H1 (cell line): ENCODE measurements at regions not wholly inside any gene's neighbourhood (a gene's known extent, or its start where the extent isn't known, plus 50 kb on each side); places are given as distances from the start of the nearest gene placed in this dataset.

Experiments
- CTCF ChIA-PET: fragments of 300-600 bp; sonication (Branson Sonifier 250); formaldehyde crosslinking; loops from one replicate; lab custom pipeline; 2021; ENCODE audit not compliant: partially characterized antibody; lab: Charles Lee
- POLR2A ChIA-PET: fragments of 300-600 bp; sonication (Branson Sonifier 250); formaldehyde crosslinking; loops from one replicate; lab custom pipeline; 2021; ENCODE audit warnings: inconsistent platforms; ENCODE audit not compliant: partially characterized antibody; lab: Charles Lee
- DNase-seq, 2 experiments: peaks; one replicate each; pipeline versions ENCODE4 v3.0.0 to v3.0.0-alpha.2; 2010 to 2022; ENCODE audit warnings: low spot score in 2 of 2, low read depth in 1 of 2, mixed read lengths in 1 of 2
- FAIRE-seq: peaks from 2 replicates; lab custom pipeline; 2011; peaks lifted over from hg19 to GRCh38; lab: Jason Lieb, UNC
- H2AFZ ChIP-seq: 2 replicates; pipeline ENCODE4 v1.8.1; 2012; ENCODE audit warnings: low read length, inconsistent platforms
- H2AK5ac ChIP-seq: 2 replicates; pipeline ENCODE4 v1.6.1; 2013; ENCODE audit warnings: low read depth, low read length
- H2BK120ac ChIP-seq: replicated peaks from 2 replicates; pipeline ENCODE3; 2013; ENCODE audit warnings: low read depth, low read length, inconsistent platforms
- H2BK12ac ChIP-seq: 2 replicates; pipeline ENCODE4 v1.6.1; 2013; ENCODE audit warnings: low read depth, low read length
- H2BK15ac ChIP-seq: 2 replicates; pipeline ENCODE4 v1.6.1; 2013; ENCODE audit warnings: low read length
- H2BK20ac ChIP-seq: 2 replicates; pipeline ENCODE4 v1.6.1; 2013; ENCODE audit warnings: low read length
- H2BK5ac ChIP-seq: 2 replicates; pipeline ENCODE4 v1.6.1; 2013; ENCODE audit warnings: low read depth, low read length
- H3K14ac ChIP-seq: 2 replicates; pipeline ENCODE4 v1.6.1; 2013; ENCODE audit warnings: inconsistent platforms; ENCODE audit not compliant: insufficient read length
- H3K18ac ChIP-seq: 2 replicates; pipeline ENCODE4 v1.6.1; 2013; ENCODE audit warnings: low read length; ENCODE audit errors: extremely low read depth
- H3K23ac ChIP-seq: 2 replicates; pipeline ENCODE4 v1.6.1; 2013; ENCODE audit warnings: inconsistent platforms; ENCODE audit not compliant: insufficient read length
- H3K23me2 ChIP-seq: 2 replicates; pipeline ENCODE4 v1.6.1; 2013; ENCODE audit warnings: low read depth, low read length
- H3K27ac ChIP-seq: 2 replicates; pipeline ENCODE4 v1.6.1; 2011; ENCODE audit warnings: low read depth, low read length, inconsistent platforms
- H3K27me3 ChIP-seq, 4 experiments: replicated peaks in 1 of 4; 1 replicate in 1 of 4; 2 replicates in 3 of 4; pipeline versions ENCODE4 v1.6.1 to v1.8.1; 2011 to 2013; ENCODE audit warnings: low read length in 3 of 4, mild to moderate bottlenecking in 3 of 4, inconsistent platforms in 2 of 4, mixed read lengths in 2 of 4, moderate library complexity in 1 of 4; ENCODE audit not compliant: control insufficient read depth in 3 of 4, insufficient read depth in 3 of 4; ENCODE audit errors: extremely low read depth in 1 of 4
- H3K36me3 ChIP-seq, 4 experiments: 2 replicates each; pipeline versions ENCODE4 v1.6.1 to v1.8.1; 2011 to 2013; ENCODE audit warnings: mild to moderate bottlenecking in 4 of 4, low read length in 3 of 4, moderate library complexity in 2 of 4, control low read depth in 1 of 4, inconsistent platforms in 1 of 4; ENCODE audit not compliant: insufficient read depth in 4 of 4, control insufficient read depth in 2 of 4
- H3K4ac ChIP-seq: replicated peaks from 2 replicates; pipeline ENCODE3; 2013; ENCODE audit warnings: low read length, low read depth, mixed read lengths, inconsistent platforms; ENCODE audit not compliant: insufficient read length
- H3K4me1 ChIP-seq, 4 experiments: replicated peaks in 1 of 4; 1 replicate in 1 of 4; 2 replicates in 3 of 4; pipeline versions ENCODE4 v1.6.1 to v1.8.1; 2011 to 2013; ENCODE audit warnings: low read length in 3 of 4, inconsistent platforms in 2 of 4, mixed read lengths in 1 of 4; ENCODE audit not compliant: insufficient read depth in 4 of 4, control insufficient read depth in 3 of 4
- H3K4me2 ChIP-seq, 2 experiments: 2 replicates each; pipeline versions ENCODE4 v1.6.1 to v1.8.1; 2011 to 2013; ENCODE audit warnings: low read depth in 2 of 2, low read length in 2 of 2, control low read depth in 1 of 2, inconsistent platforms in 1 of 2, mild to moderate bottlenecking in 1 of 2; ENCODE audit not compliant: insufficient read depth in 1 of 2
- H3K4me3 ChIP-seq, 4 experiments: fragments of 200-600, 300-600 bp in 1 of 4; sonication (generic), shearing (Covaris generic), sonication (Bioruptor Twin) in 1 of 4; 2 replicates each; pipeline versions ENCODE4 v1.5.1 to v1.8.1; 2011 to 2016; ENCODE audit warnings: low read length in 4 of 4, low read depth in 3 of 4, control low read depth in 2 of 4, inconsistent platforms in 2 of 4, mild to moderate bottlenecking in 2 of 4, mixed read lengths in 1 of 4, moderate library complexity in 1 of 4; ENCODE audit not compliant: insufficient read depth in 2 of 4; ENCODE audit errors: extremely low read depth in 1 of 4
- H3K56ac ChIP-seq: replicated peaks from 2 replicates; pipeline ENCODE3; 2013; ENCODE audit warnings: low read depth, mild to moderate bottlenecking, mixed read lengths, low read length, inconsistent platforms; ENCODE audit not compliant: insufficient read length
- H3K79me1 ChIP-seq: 2 replicates; pipeline ENCODE4 v1.6.1; 2013; ENCODE audit warnings: low read depth, low read length, control low read depth
- H3K79me2 ChIP-seq, 2 experiments: 2 replicates each; pipeline versions ENCODE4 v1.6.1 to v1.8.1; 2012 to 2013; ENCODE audit warnings: low read length in 2 of 2, mild to moderate bottlenecking in 2 of 2, inconsistent platforms in 1 of 2; ENCODE audit not compliant: insufficient read depth in 2 of 2, control insufficient read depth in 1 of 2
- H3K9ac ChIP-seq, 4 experiments: replicated peaks in 1 of 4; 1 replicate in 1 of 4; 2 replicates in 3 of 4; pipeline versions ENCODE4 v1.6.1 to v1.8.1; 2011 to 2013; ENCODE audit warnings: low read depth in 3 of 4, low read length in 3 of 4, control low read depth in 2 of 4, mild to moderate bottlenecking in 2 of 4, moderate library complexity in 2 of 4, inconsistent platforms in 1 of 4; ENCODE audit errors: extremely low read depth in 1 of 4
- H3K9me3 ChIP-seq, 2 experiments: 2 replicates each; pipeline versions ENCODE4 v1.6.1 to v1.8.1; 2012 to 2013; ENCODE audit warnings: mild to moderate bottlenecking in 2 of 2, moderate library complexity in 2 of 2, control low read depth in 1 of 2, inconsistent platforms in 1 of 2, low read depth in 1 of 2, low read length in 1 of 2, mixed read lengths in 1 of 2; ENCODE audit not compliant: insufficient read depth in 2 of 2
- H4K20me1 ChIP-seq, 2 experiments: replicated peaks in 1 of 2; 2 replicates each; pipeline versions ENCODE3 to v1.8.1; 2011 to 2013; ENCODE audit warnings: inconsistent platforms in 2 of 2, low read length in 2 of 2, mild to moderate bottlenecking in 1 of 2; ENCODE audit not compliant: insufficient read depth in 2 of 2, control insufficient read depth in 1 of 2
- H4K5ac ChIP-seq: 2 replicates; pipeline ENCODE4 v1.6.1; 2013; ENCODE audit warnings: low read length, low read depth, mixed read lengths, inconsistent platforms; ENCODE audit not compliant: insufficient read length
- H4K8ac ChIP-seq: 2 replicates; pipeline ENCODE4 v1.8.0; 2013; ENCODE audit warnings: mild to moderate bottlenecking, moderate library complexity, low read length, inconsistent platforms; ENCODE audit not compliant: insufficient read depth; ENCODE audit errors: extremely low read depth
- H4K91ac ChIP-seq: replicated peaks from 2 replicates; pipeline ENCODE3; 2013; ENCODE audit warnings: low read length, mixed read lengths, inconsistent platforms; ENCODE audit not compliant: insufficient read length
- CBX5 ChIP-seq: fragments of 300-800, 300-1000 bp; sonication (generic); IDR thresholded peaks from 2 replicates; pipeline ENCODE4 v1.7.1; 2016; ENCODE audit warnings: antibody characterized with exemption, low read length, low read depth

DNA sequence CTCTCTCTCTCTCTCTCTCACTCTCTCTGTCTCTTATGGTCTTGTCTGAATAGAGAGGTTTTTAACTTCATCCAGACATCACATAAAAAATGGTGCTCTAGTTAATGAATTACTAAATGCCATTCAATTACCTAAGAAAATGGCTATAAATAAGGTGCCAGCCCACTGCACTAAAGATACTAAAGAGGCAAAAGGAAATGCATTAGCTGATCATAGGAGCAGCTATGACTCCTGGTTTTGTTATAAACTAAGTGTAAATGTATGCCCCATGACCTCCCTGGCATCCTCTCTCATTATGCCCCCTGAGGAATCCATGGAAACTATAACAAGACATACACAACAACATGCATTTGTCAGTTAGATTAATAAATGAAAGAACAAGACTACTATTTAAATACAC, 57.5 kb upstream of the PDC start:
- DNase-seq (no peak), FAIRE-seq (no peak)
- H3K79me2 ChIP-seq = no peaks in the 10 kb centered on the region
- H2BK120ac ChIP-seq = no peak overlapping the region
- H4K8ac ChIP-seq = no peak overlapping the region
- H2AFZ ChIP-seq = no peak overlapping the region
- no peak overlapping the region for H4K5ac ChIP-seq
- no peak overlapping the region for H3K27ac ChIP-seq
- H3K36me3 ChIP-seq = no peaks in the 10 kb centered on the region
- POLR2A ChIA-PET = no interaction called here
- no peak overlapping the region for H2BK15ac ChIP-seq
- no peak overlapping the region for H3K4ac ChIP-seq
- no peak overlapping the region for H3K4me3 ChIP-seq
- CTCF ChIA-PET = interaction anchor here (1.3 kb wide), 1 partner anchor 36 kb away, joined by 3 read pairs; no protein-coding TSS in a partner anchor
- H4K20me1 ChIP-seq = no peaks in the 10 kb centered on the region
- H3K14ac ChIP-seq = no peak overlapping the region
- no peak overlapping the region for H2BK20ac ChIP-seq
- no peaks in the 10 kb centered on the region for H3K79me1 ChIP-seq
- H3K4me1 ChIP-seq = no peaks in the 10 kb centered on the region; a peak in 1 of 7 replicates
- H2BK12ac ChIP-seq = no peak overlapping the region
- H3K4me2 ChIP-seq = no peak overlapping the region
- H3K9ac ChIP-seq = no peak overlapping the region
- no peak overlapping the region for H3K18ac ChIP-seq
- no peak overlapping the region for H4K91ac ChIP-seq
- H3K23ac ChIP-seq = no peak overlapping the region
- no peaks in the 10 kb centered on the region for H3K27me3 ChIP-seq
- H2AK5ac ChIP-seq = no peak overlapping the region
- H3K23me2 ChIP-seq = no peaks in the 10 kb centered on the region
- H2BK5ac ChIP-seq = no peak overlapping the region
- H3K9me3 ChIP-seq = 0 out of 4 replicates have a peak, but pooled peaks cover under 1% of the 10 kb centered on the region in 2 experiments
- no peak for TF ChIP-seq CBX5
- TF ChIP-seq, all 59 proteins: peak for 0
- no peak overlapping the region for H3K56ac ChIP-seq
